Activated CD8-positive, alpha-beta T cell treated with anti-CD3 and anti-CD28 coated beads for 36 hours (primary cell): ENCODE measurements at regions not wholly inside any gene's neighbourhood (a gene's known extent, or its start where the extent isn't known, plus 50 kb on each side); places are given as distances from the start of the nearest gene placed in this dataset.

Experiments
- ATAC-seq: fragments of 200-7000 bp; cut with Tn5 transposase; one replicate; pipeline ENCODE4 v1.10.0; 2021; ENCODE audit warnings: mild to moderate bottlenecking, moderate library complexity
- CTCF ChIA-PET: fragments of 350-600 bp; sonication (Branson Sonifier 250); formaldehyde crosslinking; loops from one replicate; lab custom pipeline; 2021; ENCODE audit warnings: antibody characterized with exemption; lab: Charles Lee
- POLR2A ChIA-PET: fragments of 350-600 bp; sonication (Branson Sonifier 250); formaldehyde crosslinking; loops from one replicate; lab custom pipeline; 2021; ENCODE audit warnings: antibody characterized with exemption; lab: Charles Lee
- DNase-seq: peaks from one replicate; pipeline ENCODE4 v3.0.0-alpha.2; 2020
- H3K27ac Mint-ChIP-seq: one replicate; pipeline ENCODE4 v1.8.0; 2021; ENCODE audit warnings: mild to moderate bottlenecking, mixed read lengths
- H3K27me3 Mint-ChIP-seq: one replicate; pipeline ENCODE4 v1.8.0; 2021; ENCODE audit warnings: mixed read lengths
- H3K36me3 Mint-ChIP-seq: one replicate; pipeline ENCODE4 v1.8.0; 2021; ENCODE audit warnings: low read depth, mixed read lengths
- H3K4me1 Mint-ChIP-seq: one replicate; pipeline ENCODE4 v1.8.0; 2021; ENCODE audit warnings: low read depth, mixed read lengths
- H3K4me3 Mint-ChIP-seq: one replicate; pipeline ENCODE4 v1.8.0; 2021; ENCODE audit warnings: mild to moderate bottlenecking, moderate library complexity, mixed read lengths
- H3K9me3 Mint-ChIP-seq: one replicate; pipeline ENCODE4 v1.8.0; 2021; ENCODE audit warnings: mixed read lengths
- CTCF ChIP-seq: fragments of 200-600 bp; IDR thresholded peaks from one replicate; pipeline ENCODE4 v1.8.0; 2022; ENCODE audit warnings: antibody characterized with exemption, mild to moderate bottlenecking
- intact Hi-C: fragments of 100-400 bp; cut with micrococcal nuclease; formaldehyde crosslinking; loops from one replicate; pipeline ENCODE4 v1.10.0; 2022

DNA sequence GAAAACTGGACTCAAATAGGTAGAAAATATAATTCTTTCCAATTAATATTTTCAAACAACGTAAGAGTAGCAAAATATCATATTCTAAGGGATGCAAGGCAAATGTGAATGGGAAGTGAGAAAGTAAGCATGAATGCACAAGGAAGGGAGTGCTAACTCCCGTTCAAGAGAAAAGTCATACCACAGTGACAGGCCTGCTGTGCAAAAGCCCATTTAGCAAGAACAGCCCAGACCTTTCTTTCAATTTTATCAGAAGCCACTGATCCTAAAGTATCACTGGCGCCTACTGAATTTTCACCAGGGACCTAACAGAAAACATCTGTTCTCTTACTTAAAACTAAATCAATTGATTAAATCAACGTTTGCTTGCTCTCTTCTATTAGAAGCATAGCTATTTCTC lies 157.9 kb upstream of the DKK2 start:
- intact Hi-C loops = no loop called here
- TF ChIP-seq CTCF = no peak
- ChIA-PET POLR2A (no interaction called here), CTCF (no interaction called here)
- no peak for ATAC-seq
- no peak overlapping the region for H3K27ac Mint-ChIP-seq
- no peaks in the 10 kb centered on the region for H3K9me3 Mint-ChIP-seq
- no peaks in the 10 kb centered on the region for H3K36me3 Mint-ChIP-seq
- no peak overlapping the region for H3K4me3 Mint-ChIP-seq
- no peak for DNase-seq
- no peaks in the 10 kb centered on the region for H3K27me3 Mint-ChIP-seq
- H3K4me1 Mint-ChIP-seq = no peaks in the 10 kb centered on the region

DNA sequence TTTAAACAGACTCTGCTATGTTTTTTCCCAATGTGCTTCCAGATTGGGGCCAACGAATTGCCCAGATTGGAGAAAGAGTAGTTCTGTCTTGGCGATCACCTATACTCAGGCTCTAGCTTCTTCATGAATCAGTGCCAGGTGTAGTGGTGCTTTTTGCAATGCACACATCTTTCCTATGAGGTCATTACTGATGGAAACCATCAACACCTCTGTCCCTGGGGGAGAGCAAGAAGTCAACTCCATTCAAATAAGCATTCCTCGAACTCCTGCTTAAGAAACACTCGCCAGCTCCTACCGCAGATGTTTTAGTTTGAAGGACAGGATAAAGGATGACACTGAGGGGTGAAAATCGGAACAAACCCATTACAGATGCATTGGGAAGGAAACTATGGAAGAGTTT lies 156.5 kb upstream of the DKK2 start:
- no peak for DNase-seq
- ATAC-seq = no peak
- H3K9me3 Mint-ChIP-seq = no peaks in the 10 kb centered on the region
- TF ChIP-seq CTCF = no peak
- no peaks in the 10 kb centered on the region for H3K36me3 Mint-ChIP-seq
- ChIA-PET POLR2A (no interaction called here), CTCF (no interaction called here)
- H3K4me1 Mint-ChIP-seq = no peaks in the 10 kb centered on the region
- H3K4me3 Mint-ChIP-seq = no peak overlapping the region
- H3K27me3 Mint-ChIP-seq = no peaks in the 10 kb centered on the region
- intact Hi-C loops = no loop called here
- no peak overlapping the region for H3K27ac Mint-ChIP-seq

DNA sequence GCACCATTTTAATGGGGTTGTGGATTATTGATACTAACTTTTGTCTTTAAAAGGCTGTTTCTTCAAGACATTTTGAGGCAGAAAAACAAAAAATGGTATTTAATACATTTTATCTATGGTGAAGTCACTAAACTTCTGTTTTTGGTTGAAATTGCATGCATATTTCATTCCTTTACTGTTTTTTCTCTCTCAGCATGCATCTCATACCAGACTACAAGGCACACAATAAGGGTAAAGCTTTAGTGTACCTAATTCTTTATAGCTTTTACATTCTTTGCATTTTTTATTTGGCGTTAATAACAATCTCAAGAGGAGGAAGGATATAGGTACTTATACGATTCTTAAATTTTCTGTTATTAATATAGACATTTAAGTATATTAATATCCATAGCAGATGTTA lies 151.0 kb upstream of the DKK2 start:
- TF ChIP-seq CTCF = no peak
- no peaks in the 10 kb centered on the region for H3K4me1 Mint-ChIP-seq
- no peak overlapping the region for H3K4me3 Mint-ChIP-seq
- no peak for ATAC-seq
- peaks cover 2% of the 10 kb centered on the region for H3K27me3 Mint-ChIP-seq
- H3K9me3 Mint-ChIP-seq = no peaks in the 10 kb centered on the region
- intact Hi-C loops = no loop called here
- no peak for DNase-seq
- ChIA-PET POLR2A (no interaction called here), CTCF (no interaction called here)
- H3K27ac Mint-ChIP-seq = no peak overlapping the region
- no peaks in the 10 kb centered on the region for H3K36me3 Mint-ChIP-seq

GRCh38 chr4:107183155-107183774 lies 147.2 kb upstream of the DKK2 start:
- Mint-ChIP-seq H3K27ac (no peak overlapping the region), H3K4me1 (no peaks in the 10 kb centered on the region), H3K27me3 (peaks cover 2% of the 10 kb centered on the region), H3K4me3 (no peak overlapping the region), H3K9me3 (no peaks in the 10 kb centered on the region), H3K36me3 (no peaks in the 10 kb centered on the region)
- CTCF ChIA-PET = interaction anchor here (0.8 to 1.9 kb wide), 4 partner anchors 127 to 812 kb away, joined by 3 to 6 read pairs (median 3); no protein-coding TSS in a partner anchor
- DNase-seq (peak; percentile 5), ATAC-seq (peak; percentile 75)
- intact Hi-C loops = no loop called here
- POLR2A ChIA-PET = interaction anchor here (1.1 kb wide), 1 partner anchor 146 kb away, joined by 3 read pairs; no protein-coding TSS in a partner anchor
- peak; percentile 75 for TF ChIP-seq CTCF

GRCh38 chr4:107182347-107182746 lies 146.2 kb upstream of the DKK2 start:
- CTCF ChIA-PET = interaction anchor here (1.4 to 1.9 kb wide), 2 partner anchors 132 to 811 kb away, joined by 3 to 6 read pairs; no protein-coding TSS in a partner anchor
- no peaks in the 10 kb centered on the region for H3K9me3 Mint-ChIP-seq
- no peaks in the 10 kb centered on the region for H3K4me1 Mint-ChIP-seq
- TF ChIP-seq CTCF = no peak
- POLR2A ChIA-PET = interaction anchor here (1.1 kb wide), 1 partner anchor 145 kb away, joined by 3 read pairs; no protein-coding TSS in a partner anchor
- intact Hi-C loops = no loop called here
- H3K27ac Mint-ChIP-seq = no peak overlapping the region
- DNase-seq = no peak
- peaks cover 2% of the 10 kb centered on the region for H3K27me3 Mint-ChIP-seq
- no peak overlapping the region for H3K4me3 Mint-ChIP-seq
- no peaks in the 10 kb centered on the region for H3K36me3 Mint-ChIP-seq
- ATAC-seq = no peak
